WTC11 (cell line): ENCODE measurements at regions not wholly inside any gene's neighbourhood (a gene's known extent, or its start where the extent isn't known, plus 50 kb on each side); places are given as distances from the start of the nearest gene placed in this dataset.

Source experiments
- IRF2 ChIP-seq: sonication (generic); formaldehyde crosslinking; IDR thresholded peaks from 2 replicates; pipeline ENCODE4 v1.8.0; 2022; ENCODE audit warnings: low read depth, missing genetic modification reagents, borderline replicate concordance
- SMAD3 ChIP-seq: sonication (generic); formaldehyde crosslinking; IDR thresholded peaks from 2 replicates; pipeline ENCODE4 v1.8.0; 2022; ENCODE audit warnings: missing genetic modification reagents, mild to moderate bottlenecking, borderline replicate concordance
- SOX15 ChIP-seq: fragments of 250-450 bp; sonication (Bioruptor Pico); IDR thresholded peaks from 2 replicates; pipeline ENCODE4 v1.9.0; 2021; ENCODE audit warnings: mild to moderate bottlenecking
- ZNF121 ChIP-seq: sonication (generic); formaldehyde crosslinking; IDR thresholded peaks from 2 replicates; pipeline ENCODE4 v1.8.0; 2023; ENCODE audit warnings: missing genetic modification reagents
- TF ChIP-seq, protein P1 (sequence below): fragments of 200-600 bp; IDR thresholded peaks from 2 replicates; pipeline ENCODE4 v1.8.0; 2022; ENCODE audit warnings: antibody characterized with exemption
- TF ChIP-seq, protein P2 (sequence below): sonication (generic); formaldehyde crosslinking; IDR thresholded peaks from 2 replicates; pipeline ENCODE4 v1.8.1; 2022; ENCODE audit warnings: low read depth, missing genetic modification reagents, borderline replicate concordance

DNA sequence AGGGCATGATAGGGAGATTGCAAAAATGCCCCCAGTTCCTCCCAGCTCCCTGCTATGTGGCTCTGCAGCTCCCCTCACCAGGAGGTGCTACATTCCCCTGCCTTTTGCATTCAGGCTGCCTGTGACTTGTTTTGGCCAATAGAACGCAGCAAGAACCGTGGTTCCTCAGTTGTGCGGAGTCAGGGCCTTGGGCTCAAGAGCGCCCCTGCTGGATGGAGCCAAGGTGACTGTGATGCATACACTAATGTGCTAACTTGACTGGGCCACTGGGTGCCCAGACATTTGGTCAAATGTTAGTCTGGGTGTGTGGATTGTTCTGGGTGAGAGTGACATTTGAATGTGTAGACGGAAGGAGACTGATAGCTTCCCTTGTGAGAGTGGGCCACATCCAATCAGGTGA lies 123.3 kb upstream of the MVB12B start:
- TF ChIP-seq, protein P1, sequence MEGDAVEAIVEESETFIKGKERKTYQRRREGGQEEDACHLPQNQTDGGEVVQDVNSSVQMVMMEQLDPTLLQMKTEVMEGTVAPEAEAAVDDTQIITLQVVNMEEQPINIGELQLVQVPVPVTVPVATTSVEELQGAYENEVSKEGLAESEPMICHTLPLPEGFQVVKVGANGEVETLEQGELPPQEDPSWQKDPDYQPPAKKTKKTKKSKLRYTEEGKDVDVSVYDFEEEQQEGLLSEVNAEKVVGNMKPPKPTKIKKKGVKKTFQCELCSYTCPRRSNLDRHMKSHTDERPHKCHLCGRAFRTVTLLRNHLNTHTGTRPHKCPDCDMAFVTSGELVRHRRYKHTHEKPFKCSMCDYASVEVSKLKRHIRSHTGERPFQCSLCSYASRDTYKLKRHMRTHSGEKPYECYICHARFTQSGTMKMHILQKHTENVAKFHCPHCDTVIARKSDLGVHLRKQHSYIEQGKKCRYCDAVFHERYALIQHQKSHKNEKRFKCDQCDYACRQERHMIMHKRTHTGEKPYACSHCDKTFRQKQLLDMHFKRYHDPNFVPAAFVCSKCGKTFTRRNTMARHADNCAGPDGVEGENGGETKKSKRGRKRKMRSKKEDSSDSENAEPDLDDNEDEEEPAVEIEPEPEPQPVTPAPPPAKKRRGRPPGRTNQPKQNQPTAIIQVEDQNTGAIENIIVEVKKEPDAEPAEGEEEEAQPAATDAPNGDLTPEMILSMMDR: no peak
- TF ChIP-seq, protein P2, sequence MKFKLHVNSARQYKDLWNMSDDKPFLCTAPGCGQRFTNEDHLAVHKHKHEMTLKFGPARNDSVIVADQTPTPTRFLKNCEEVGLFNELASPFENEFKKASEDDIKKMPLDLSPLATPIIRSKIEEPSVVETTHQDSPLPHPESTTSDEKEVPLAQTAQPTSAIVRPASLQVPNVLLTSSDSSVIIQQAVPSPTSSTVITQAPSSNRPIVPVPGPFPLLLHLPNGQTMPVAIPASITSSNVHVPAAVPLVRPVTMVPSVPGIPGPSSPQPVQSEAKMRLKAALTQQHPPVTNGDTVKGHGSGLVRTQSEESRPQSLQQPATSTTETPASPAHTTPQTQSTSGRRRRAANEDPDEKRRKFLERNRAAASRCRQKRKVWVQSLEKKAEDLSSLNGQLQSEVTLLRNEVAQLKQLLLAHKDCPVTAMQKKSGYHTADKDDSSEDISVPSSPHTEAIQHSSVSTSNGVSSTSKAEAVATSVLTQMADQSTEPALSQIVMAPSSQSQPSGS: no peak
- TF ChIP-seq ZNF121: no peak
- no peak for TF ChIP-seq IRF2 (CRISPR knock-in tag)
- no peak for TF ChIP-seq SMAD3 (CRISPR knock-in tag)
- no peak for TF ChIP-seq SOX15 (CRISPR knock-in tag)
